ENCODE measurements at regions not wholly inside any gene's neighbourhood (a gene's known extent, or its start where the extent isn't known, plus 50 kb on each side); places are given as distances from the start of the nearest gene placed in this dataset.

DNA sequence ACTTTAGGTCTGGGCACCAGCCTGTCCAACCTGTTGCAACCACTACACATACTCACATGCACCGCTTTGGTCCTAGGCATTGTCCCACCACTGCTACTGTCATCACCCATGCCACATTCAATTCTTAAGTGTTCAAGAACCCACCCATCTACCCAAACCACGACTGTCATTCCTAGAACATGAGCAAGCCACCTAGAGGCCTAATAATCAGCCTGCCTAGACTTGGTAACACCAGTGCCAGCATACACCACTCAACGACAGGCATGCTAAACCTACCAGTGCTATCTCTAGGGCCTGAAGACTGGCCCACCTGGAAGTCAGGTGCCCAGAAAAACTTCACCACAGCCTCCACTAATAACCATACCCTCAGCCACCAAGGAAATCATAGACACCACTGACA is 532.8 kb upstream of the DEPDC1 start:
- Mint-ChIP-seq H3K4me3 (no peak overlapping the region), H3K4me1 (no peaks in the 10 kb centered on the region), H3K27ac (no peak overlapping the region), H3K27me3 (no peaks in the 10 kb centered on the region), H3K9me3 (peaks cover 21% of the 10 kb centered on the region), H3K36me3 (ENCODE audit: low read depth) (no peaks in the 10 kb centered on the region)
- intact Hi-C loops (cut with micrococcal nuclease), result no loop called here
- DNase-seq, result no peak
- no peak for TF ChIP-seq CTCF (IDR thresholded peaks at IDR 0.05)
- ATAC-seq (ENCODE audit: low read depth), result no peak
- ChIA-PET POLR2A (interaction anchor here (0.6 kb wide), 1 partner anchor 14 kb away, joined by 3 read pairs; no protein-coding TSS in a partner anchor), CTCF (no interaction called here)

DNA sequence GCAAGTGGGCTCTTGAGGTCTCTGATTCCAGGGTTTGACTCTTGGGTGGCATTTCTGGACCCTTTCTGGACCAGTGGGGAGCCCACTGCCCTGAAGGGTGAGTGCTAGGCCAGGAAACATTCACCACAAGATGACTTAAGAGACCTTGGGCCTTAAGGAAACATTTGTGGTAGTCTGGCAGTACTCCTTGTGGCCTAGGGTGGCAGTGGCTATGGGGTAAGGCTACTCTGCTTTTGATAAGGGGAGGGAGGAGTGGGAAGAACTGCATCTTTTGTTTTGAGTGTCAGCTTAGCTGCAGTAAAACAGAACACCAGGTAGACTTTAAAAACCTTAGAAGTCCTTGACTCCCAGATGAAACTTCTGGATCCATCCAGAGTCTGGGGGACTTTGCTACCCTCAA is 529.3 kb upstream of the LRRC7 start:
- ChIA-PET POLR2A (no interaction called here), CTCF (no interaction called here)
- no peak for TF ChIP-seq CTCF (IDR thresholded peaks at IDR 0.05)

DNA sequence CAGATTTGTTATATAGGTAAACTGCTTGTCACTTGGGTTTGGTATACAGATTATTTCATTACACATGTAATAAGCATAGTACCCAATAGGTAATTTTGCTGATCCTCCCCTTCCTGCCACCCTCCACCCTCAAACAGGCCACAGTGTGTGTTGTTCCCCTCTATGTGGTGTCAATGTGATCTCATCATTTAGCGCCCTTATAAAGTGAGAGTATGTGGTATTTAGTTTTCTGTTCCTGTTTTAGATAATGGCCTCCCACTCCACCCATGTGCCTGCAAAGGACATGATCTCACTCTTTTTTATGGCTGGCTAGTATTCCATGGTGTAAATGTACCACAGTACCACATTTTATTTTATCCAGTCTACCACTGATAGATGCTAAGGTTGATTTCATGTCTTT is 522.1 kb upstream of the LRRC7 start:
- H3K4me1 Mint-ChIP-seq, result no peaks in the 10 kb centered on the region
- H3K27me3 Mint-ChIP-seq, result no peaks in the 10 kb centered on the region
- CTCF ChIA-PET, result no interaction called here
- DNase-seq, result no peak
- peaks cover 6% of the 10 kb centered on the region for H3K9me3 Mint-ChIP-seq
- intact Hi-C loops (cut with micrococcal nuclease), result no loop called here
- H3K27ac Mint-ChIP-seq, result no peak overlapping the region
- no peak for TF ChIP-seq CTCF (IDR thresholded peaks at IDR 0.05)
- no peaks in the 10 kb centered on the region for H3K36me3 Mint-ChIP-seq (ENCODE audit: low read depth)
- POLR2A ChIA-PET, result no interaction called here
- no peak overlapping the region for H3K4me3 Mint-ChIP-seq
- ATAC-seq (ENCODE audit: low read depth), result no peak

More for the DNA sequence above, 529.3 kb upstream of the LRRC7 start:
- H3K36me3 Mint-ChIP-seq (ENCODE audit: low read depth), result no peaks in the 10 kb centered on the region
- H3K9me3 Mint-ChIP-seq, result peaks cover 18% of the 10 kb centered on the region
- H3K27me3 Mint-ChIP-seq, result no peaks in the 10 kb centered on the region
- no peak overlapping the region for H3K4me3 Mint-ChIP-seq
- H3K4me1 Mint-ChIP-seq, result no peaks in the 10 kb centered on the region
- ATAC-seq (ENCODE audit: low read depth) (no peak), DNase-seq (no peak)
- intact Hi-C loops (cut with micrococcal nuclease), result no loop called here
- H3K27ac Mint-ChIP-seq, result no peak overlapping the region

GRCh38 chr1:69055194-69055593 is 512.5 kb upstream of the LRRC7 start:
- intact Hi-C loops (cut with micrococcal nuclease), result no loop called here
- ChIA-PET CTCF (no interaction called here), POLR2A (no interaction called here)
- no peaks in the 10 kb centered on the region for H3K36me3 Mint-ChIP-seq (ENCODE audit: low read depth)
- no peaks in the 10 kb centered on the region for H3K4me1 Mint-ChIP-seq
- ATAC-seq (ENCODE audit: low read depth) (no peak), DNase-seq (no peak)
- TF ChIP-seq CTCF (IDR thresholded peaks at IDR 0.05), result no peak
- no peak overlapping the region for H3K27ac Mint-ChIP-seq
- peaks cover 2% of the 10 kb centered on the region for H3K9me3 Mint-ChIP-seq
- H3K27me3 Mint-ChIP-seq, result no peaks in the 10 kb centered on the region
- no peak overlapping the region for H3K4me3 Mint-ChIP-seq

- no peak for DNase-seq
- Mint-ChIP-seq H3K4me3 (no peak overlapping the region), H3K36me3 (ENCODE audit: low read depth) (no peaks in the 10 kb centered on the region), H3K27me3 (no peaks in the 10 kb centered on the region), H3K27ac (no peak overlapping the region), H3K4me1 (no peaks in the 10 kb centered on the region), H3K9me3 (peaks cover 2% of the 10 kb centered on the region)
- intact Hi-C loops (cut with micrococcal nuclease), result no loop called here
- ChIA-PET CTCF (no interaction called here), POLR2A (no interaction called here)
- no peak for TF ChIP-seq CTCF (IDR thresholded peaks at IDR 0.05)
- ATAC-seq (ENCODE audit: low read depth), result no peak
Measured at GRCh38 chr1:69058454-69058853, 509.3 kb upstream of the LRRC7 start.

Measured in activated B cell treated with CpG ODN at 0.5 μM for 24 hours (primary cell).